ENCODE measurements at regions not wholly inside any gene's neighbourhood (a gene's known extent, or its start where the extent isn't known, plus 50 kb on each side); places are given as distances from the start of the nearest gene placed in this dataset.

DNA sequence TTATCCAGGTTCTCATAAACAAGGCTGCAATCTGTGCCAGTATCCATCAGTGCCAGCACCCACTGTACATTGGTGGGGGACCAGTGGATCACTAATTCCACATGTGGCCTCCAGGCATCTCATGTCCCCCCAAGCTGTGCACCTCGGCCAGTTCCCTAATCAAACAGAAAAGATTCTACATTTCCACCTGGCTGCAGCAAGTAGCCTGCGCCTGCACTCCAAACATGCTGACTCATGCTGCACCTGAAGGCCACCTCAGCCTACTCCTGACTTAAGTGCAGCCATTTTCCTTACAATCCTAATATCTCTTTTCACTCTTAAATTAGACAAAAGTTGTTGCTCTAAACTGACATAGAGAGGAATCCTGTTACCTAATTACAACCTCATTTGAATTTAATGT lies 729.4 kb upstream of the MIR17HG start:
- TF ChIP-seq, protein P1, sequence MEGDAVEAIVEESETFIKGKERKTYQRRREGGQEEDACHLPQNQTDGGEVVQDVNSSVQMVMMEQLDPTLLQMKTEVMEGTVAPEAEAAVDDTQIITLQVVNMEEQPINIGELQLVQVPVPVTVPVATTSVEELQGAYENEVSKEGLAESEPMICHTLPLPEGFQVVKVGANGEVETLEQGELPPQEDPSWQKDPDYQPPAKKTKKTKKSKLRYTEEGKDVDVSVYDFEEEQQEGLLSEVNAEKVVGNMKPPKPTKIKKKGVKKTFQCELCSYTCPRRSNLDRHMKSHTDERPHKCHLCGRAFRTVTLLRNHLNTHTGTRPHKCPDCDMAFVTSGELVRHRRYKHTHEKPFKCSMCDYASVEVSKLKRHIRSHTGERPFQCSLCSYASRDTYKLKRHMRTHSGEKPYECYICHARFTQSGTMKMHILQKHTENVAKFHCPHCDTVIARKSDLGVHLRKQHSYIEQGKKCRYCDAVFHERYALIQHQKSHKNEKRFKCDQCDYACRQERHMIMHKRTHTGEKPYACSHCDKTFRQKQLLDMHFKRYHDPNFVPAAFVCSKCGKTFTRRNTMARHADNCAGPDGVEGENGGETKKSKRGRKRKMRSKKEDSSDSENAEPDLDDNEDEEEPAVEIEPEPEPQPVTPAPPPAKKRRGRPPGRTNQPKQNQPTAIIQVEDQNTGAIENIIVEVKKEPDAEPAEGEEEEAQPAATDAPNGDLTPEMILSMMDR (IDR thresholded peaks at IDR 0.05), result no peak
- TF ChIP-seq POLR2A (IDR thresholded peaks at IDR 0.05), result no peak

Data from thyroid gland (tissue), 4 donors.